HG03571 (cell line): ENCODE measurements at regions not wholly inside any gene's neighbourhood (a gene's known extent, or its start where the extent isn't known, plus 50 kb on each side); places are given as distances from the start of the nearest gene placed in this dataset.
"Not testable (repeated sequence)": the region's sequence is repeated elsewhere in the genome, so short reads cannot be mapped to it uniquely, and the experiment has no call there.

Source experiments
- ATAC-seq: cut with Tn5 transposase; IDR thresholded peaks from one replicate; pipeline ENCODE4 v1.9.1; 2021; ENCODE audit not compliant: unreplicated experiment

DNA sequence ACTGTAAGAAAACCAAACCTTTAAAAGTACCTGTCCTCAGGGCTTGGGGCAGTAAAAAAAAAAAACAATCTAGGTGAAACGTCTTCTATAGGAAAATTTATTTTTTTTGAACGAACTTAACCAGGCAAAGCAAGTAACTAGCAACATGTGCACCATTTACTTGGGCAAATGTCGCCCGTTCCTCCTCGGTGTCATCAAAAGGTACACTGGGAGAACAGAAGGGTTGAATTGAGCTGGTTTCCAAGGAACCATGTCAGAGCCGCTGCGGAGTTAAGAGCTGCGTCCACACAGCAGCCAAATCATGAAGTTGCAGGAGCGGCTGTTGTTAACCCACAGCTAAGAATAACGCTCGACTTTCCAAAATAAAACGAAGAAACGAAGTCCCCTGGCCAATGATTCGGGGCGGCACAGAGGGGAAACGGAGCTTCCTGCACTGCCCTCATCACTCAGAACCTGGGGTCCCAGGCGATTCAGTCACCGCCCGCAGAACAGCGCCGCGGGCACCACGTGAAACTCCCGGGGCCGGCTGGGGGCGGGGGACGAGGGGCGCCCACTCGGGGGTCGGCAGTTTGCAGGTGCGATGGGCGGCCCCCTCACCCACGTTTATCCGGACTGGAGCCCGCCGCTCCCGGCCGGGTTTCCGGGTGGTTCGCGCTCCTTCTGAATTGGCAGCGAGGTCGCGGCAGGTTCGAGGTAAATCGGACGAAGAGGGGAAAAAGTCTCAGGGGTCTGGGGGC is 53.6 kb upstream of the PLGLB1 start:
- peak; percentile 8 for ATAC-seq

DNA sequence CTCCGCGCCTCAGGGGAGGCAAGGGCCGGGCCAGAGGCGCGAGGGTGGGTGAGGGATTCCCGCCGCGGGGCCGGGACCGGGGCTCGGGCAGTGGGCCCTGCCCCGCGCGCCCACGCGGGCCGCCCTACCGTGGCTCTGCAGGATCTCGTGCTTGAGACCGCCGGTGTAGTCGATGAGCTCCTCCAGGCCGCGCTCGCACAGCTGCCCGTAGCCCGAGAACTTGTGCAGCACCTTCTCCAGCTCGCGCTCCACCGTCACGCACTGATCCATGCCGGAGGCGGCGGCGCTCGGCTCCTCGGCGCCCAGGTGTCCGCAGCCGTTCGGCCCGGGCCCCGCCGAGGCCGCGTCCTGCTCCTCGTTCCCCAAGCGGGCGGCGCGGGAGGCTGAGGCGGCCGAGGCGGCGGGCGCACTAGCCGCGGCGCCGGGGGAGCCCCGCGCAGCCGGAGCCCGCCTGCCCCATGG is 54.2 kb upstream of the PLGLB1 start:
- ATAC-seq = peak; percentile 26

DNA sequence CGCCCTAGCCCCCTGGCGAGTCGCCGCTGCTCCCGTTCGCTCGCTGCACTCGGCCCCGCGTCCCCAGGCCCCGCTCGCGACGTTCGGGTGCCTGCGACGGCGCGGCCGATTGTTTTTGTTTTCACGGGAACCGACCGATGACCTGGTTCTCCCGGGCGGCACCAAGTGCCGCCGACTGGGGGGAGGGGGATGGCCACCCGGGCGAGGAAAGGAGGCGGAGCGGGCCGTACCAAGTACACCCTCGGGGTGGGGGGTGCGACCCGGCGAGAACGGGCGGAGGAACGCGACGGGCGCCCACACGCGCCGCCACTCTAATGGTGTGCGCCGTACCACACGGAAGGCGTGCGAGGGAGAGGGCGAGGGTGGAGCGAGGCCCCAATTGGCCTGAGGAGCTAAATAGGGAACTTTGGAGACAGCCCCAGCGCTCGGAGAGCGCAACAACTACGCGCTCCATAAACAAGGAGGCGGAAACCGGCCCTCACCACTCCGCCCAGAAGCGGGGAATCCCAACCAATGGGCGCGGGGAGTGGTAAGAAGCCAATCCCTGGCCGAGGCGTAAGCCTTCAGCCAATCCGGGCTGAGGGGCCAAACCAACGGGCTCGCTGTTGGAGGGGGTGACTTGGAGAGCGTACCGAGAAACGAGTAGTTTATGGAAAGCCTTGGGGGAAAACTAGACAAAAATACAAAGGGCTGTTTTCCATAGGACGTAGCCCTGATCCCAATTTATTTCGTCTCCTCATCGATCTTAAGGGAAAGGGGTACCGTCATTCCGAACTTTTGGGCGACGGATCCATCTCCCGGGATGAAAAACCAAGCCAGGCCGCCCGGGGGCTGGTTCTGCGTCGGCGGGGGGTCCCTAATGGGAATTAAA is 54.8 kb upstream of the PLGLB1 start:
- ATAC-seq = peak; percentile 90

DNA sequence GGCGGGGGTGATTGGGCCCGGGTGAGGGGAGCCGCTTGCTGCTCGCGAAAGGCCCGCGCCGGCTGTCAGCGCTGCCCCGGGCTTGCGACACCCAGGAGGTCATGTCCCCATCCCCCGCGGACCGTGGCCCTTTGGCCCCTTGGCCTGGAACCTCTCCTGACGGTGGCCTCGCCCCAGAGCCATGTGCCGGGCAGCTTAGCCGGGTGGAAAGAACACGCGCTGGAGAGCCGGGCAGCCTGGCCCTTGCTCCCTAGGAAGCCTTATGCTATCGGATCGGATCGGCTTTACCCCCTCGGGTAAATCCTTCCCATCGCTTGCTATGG is 55.4 kb upstream of the PLGLB1 start:
- ATAC-seq = peak; percentile 12

DNA sequence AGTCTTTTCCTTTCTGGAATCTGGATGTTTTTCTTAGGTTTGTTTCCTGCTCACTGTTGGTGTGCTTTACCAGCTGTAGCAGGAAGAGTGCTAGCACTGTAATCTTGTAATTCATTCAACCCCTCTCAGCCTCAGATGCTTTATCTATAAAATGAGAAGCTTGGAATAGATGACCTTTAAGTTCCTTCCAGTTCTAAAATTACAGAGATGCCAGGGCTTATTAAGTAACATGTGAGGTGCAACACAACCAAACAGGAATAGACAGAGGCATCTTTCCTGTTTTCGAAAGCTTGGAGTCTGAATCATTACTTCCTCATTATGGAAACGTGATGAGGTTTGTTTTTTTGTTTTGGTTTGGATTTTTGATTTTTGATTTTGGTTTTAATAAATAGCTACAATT is 60.1 kb upstream of the PLGLB1 start:
- ATAC-seq = not testable (repeated sequence)

DNA sequence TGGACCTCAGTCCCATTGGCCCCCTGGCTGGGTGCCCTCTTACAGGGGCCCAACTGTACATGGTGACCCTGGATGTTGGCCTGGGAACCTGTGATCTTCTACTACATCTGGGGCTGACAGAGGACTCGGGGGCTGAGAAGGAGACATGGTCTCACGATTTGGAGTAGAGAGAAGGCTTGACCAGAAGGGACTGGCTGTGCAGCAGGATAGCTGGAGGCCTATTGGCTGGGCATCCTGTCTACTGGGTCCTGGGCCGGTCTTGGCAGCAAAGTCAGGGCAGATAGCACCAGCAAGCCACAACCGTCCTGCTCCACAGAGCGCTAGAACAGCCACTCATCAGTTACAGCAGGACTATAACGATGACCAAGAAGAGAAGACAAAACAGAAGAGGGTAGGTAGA is 66.4 kb upstream of the PLGLB1 start:
- not testable (repeated sequence) for ATAC-seq

DNA sequence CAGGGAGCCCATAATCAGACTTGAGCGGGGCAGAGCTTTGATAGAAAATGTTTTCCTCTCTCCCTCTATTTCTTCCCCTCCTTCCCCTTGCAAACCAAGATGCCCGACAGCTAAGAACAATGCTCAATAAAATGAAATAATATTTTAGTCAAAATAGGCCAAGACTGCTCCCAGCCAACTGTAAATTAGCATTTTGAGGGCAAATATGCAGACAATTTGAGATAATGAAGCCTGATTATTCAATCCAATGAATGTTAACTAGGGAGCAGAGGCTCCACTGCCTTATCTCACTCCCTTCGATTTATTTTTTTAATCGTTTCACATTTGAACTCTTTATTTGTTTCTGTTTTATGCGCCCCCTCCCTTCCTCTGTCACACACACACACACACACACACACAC is 67.8 kb upstream of the PLGLB1 start:
- ATAC-seq = not testable (repeated sequence)

DNA sequence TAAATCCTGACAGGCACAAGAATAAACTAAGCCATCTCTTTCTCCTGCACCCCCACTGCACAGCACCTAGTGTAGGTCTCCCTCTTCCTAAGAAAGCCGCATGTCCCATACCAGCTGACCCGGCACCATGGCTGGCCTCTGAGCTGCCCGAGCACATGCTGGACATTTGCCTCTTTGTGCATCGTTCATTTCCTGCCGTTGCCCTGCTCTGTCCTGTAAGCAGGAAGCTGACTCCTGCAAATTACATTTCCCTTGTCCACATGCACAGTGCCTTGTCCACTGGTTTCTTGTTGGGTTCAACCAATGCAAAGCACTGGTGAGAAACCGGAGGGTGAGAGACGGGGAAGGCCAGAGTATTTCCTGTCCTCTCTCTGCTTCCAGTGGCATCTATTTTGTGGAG is 71.6 kb upstream of the PLGLB1 start:
- not testable (repeated sequence) for ATAC-seq

DNA sequence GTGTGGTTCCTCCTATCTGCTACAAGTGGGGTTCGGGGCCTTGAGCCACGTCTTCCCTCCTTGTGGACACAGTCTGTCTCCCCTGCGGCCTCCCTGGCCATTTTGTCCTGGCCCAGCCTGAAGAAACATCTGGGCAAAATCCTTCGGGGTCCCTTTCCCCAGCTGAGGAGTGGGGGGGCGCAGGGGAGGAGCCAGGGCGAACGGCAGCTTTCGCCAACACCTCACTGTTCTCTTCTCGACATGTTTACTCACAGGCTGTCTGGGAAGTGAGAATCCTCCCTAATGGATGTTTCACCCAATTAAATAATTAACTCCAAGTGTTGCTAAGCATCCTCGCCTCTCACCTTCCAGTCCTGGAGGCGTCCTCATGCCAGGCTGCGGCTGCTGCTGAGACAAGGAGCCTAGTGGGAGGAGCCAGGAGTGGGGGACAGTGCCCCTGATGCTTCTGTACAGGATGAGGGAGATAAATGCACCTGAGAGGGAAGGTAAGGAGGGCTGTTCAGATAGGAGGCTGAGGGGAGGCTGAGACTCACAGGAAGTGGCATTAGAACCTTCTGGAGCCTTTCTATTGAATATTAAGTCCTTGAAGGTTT is 72.4 kb upstream of the PLGLB1 start:
- ATAC-seq = not testable (repeated sequence)

DNA sequence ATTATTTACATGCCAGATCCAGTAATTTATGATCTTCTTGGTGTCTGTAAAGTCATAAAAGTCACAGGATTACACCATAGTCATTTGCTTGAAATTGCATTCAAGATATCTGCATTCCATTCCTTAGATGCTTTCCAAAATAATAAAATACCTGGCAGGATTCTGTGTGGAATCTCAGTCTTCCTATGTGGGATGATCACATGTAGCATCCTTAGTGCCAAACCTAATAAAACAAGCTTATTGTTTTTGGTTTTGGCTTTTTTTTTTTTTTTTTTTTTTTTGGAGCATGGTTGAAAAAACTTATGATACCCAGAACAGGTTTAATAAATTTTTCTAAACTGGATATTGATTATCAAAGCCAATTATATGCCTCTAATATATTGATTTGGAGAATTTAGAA is 74.2 kb upstream of the PLGLB1 start:
- not testable (repeated sequence) for ATAC-seq

DNA sequence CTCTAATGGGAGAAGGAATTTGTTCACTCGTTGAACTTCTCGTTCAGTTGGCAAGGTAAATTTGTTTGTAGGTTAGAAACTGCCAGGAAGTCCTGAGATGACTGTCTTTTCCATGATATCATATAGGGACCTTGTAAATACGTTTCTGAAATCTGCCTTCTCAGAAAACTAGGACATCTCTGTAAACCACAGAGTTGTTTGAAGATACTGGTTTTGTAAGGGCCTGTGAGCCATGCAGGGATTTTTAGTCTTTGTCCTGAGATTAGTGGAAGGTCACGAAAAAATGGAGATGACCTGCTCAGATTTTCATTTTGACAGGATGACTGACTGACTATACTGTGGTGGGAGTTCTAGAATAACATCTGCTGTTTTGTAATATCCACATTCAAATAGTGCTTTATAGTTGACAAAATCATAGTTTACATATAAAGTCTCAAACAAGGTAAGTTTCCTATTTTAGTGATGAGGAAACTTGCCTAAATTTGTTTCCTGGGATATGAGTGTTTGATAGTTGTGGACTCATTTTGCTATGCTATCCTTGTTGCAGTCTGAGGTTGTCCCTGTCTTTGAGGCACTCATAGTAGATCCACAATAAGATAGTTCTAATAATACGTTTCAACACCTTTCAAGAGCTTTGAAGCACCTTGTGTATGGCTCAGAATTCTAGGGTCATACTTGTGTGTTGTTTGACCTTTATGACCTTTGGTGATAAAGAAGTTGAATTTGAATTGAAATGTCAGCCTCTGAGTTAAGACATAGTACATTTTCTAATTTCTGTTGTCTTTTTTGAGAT is 107.3 kb upstream of the PLGLB1 start:
- not testable (repeated sequence) for ATAC-seq

DNA sequence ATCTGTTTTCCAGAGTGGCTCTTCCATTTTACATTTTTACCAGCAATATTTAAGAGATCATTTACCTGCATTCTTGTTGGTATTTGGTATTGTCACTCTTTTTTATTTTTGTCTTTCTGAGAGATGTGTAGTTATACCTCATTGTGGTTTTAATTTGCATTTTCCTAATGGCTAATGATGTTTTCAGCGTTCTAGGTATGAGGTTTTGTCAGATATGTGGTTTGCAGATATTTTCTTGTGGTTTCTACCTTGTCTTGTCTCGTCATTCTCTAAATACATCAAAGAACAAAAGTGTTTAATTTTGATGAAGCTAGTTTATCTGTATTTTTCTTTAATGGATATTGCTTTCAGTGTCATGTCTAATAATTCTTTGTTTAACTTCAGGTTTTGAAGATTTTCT is 110.9 kb upstream of the PLGLB1 start:
- not testable (repeated sequence) for ATAC-seq

DNA sequence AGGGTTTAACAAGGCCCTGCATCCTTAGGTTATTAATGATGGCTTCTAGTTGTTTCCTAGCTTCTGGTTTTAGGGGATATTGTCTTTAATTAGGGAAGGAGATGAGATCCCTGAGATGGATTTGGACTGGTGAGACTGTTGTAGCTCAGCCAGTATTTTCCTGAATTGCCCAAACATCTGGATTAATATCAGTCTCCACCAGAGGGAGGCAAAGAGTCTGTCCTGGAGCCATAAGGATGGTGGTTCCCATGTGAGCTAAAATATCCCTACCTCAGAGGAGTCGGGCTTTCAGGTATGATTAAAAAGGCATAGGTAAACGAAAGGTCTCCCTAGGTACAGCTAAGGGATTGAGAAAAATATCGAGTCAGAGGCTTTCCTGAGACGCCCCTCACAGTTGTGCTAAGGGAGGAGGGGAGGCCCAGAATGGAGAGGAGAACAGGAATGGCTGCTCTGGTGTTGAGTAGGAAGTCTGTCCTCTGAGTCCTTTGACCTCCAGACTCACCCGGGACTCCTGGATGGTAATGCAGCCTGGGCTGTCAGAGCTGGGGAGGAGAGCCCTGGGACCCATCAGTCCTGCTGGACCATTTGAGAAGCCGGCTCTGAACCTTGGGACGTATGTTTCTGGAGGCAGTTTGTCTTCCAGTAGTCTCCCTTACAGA is 130.3 kb upstream of the PLGLB1 start:
- ATAC-seq = not testable (repeated sequence)

DNA sequence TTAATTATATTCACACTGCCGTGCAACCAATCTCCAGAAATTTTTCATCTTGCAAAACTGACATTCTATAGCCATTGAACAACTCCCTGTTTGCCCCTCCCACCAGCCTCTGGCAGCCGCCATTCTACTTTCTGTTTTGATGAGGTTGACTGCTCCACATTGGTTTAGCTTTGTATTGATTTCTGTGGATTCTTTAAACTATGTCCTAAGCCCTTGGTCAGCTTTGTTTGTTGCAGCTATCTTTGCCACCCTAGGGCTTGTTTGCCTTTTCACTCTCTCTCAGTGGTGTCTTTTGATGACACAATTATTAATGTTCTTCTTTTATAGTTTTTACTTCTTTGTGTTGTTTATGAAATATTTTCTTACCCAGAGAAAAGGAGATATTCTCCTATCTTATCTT is 152.8 kb upstream of the PLGLB1 start:
- not testable (repeated sequence) for ATAC-seq

DNA sequence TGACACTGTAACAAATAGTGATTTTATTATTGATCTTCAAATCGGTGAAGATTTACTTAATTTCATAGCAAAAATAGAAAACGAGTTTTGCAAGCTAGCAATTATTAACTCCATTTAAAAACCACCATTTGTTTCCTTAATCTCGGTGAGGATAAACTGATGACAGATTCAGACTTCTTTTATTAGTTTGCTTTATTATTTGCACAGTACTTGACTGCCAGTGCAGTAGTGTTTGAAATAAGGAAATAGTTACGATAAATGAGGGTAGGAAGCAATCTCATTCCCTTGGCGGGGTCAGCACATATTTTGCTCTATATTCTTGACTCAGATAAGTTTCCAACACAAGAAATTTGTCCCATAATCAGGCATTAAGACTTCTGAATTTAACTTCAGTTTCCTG is 161.7 kb upstream of the PLGLB1 start:
- not testable (repeated sequence) for ATAC-seq

DNA sequence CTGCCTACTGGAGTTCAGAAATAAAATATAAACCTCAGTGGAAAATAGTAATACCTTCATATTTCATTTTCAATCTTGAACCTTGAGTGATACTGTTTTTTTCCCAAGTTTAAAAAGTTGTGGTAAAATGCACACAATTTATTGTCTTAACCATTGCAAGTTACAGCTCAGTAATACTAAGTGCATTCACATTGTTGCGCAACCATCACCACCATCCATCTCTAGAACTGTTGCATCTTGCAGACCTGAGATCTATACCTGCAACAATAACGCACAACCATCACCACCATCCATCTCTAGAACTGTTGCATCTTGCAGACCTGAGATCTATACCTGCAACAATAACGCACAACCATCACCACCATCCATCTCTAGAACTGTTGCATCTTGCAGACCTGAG is 162.6 kb upstream of the PLGLB1 start:
- ATAC-seq = not testable (repeated sequence)

DNA sequence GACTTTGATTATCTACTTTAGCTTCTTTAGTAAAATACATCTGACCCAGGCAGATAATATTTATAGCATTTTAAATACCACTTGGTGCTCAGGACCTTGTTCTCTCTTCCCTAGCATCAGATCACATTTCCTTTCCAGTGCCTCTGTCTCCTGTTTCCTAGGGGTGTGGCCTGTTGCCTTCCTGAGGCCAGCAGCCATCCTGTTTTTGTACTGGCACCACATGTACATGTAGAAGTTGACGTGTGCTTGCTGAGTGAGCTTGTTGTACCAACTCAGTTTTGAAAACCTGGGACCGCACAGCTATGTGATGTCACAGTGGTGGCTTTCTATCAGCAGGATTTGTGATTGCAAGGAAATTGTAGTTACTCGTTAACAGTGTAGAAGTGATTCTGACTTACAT is 167.6 kb upstream of the PLGLB1 start:
- not testable (repeated sequence) for ATAC-seq

DNA sequence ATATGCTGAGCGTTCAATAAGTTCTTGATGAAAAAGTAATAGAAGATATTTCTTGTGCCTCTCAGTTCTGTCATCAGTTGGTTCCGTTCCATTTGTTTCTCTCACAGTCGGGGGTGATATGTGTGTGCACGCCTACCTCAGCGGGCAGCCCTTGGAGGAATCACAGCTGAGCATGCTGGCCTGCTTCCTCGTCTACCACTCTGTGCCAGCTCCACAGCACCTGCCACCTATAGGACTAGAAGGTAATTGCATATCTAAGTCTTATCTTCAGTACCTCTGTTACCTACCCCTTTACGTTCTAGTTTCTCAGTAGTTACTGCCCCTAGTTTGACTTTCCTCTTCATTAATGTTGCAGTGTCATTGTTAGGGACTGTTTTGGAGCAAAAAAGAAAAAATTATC is 171.7 kb upstream of the PLGLB1 start:
- peak; percentile 64 for ATAC-seq

DNA sequence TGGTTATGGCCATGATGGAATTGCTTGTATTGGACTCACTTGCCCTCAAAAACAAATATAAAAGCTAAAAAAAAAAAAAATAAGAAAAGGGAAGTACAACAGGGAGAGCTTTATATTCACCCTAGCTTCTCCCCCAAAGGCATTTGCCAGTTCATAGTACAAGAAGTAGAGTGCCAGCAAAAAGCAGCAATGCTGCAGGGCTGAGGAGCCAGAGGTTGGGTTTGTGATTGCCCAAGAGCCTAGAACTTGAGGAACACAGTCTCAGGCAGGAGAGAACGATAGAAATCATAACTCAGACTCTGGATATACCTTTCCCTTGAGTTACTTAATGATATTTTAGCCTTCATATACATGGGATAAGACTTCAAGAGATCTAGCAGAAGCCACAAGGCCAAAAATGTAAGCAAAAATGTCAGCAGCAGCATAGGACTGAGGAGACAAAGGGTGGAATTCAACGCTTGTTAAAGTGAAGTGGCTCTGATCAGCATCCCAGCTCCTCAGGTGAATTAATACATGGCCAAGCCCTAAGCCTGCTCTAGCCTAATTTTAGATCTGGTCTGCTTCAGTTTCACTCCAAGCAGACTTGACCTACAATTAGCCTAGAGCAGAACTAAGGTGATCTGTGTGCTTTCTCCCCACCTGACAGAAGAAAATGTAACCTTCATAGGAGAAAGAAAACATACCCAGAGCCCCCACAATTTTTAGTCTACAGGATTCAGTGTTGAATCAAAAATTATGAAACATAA is 172.8 kb upstream of the PLGLB1 start:
- not testable (repeated sequence) for ATAC-seq
